Esophagus squamous epithelium (tissue), 4 donors: ENCODE measurements at regions not wholly inside any gene's neighbourhood (a gene's known extent, or its start where the extent isn't known, plus 50 kb on each side); places are given as distances from the start of the nearest gene placed in this dataset.

Source experiments
- POLR2A ChIP-seq, 4 donors: fragments of 450-650 bp; IDR thresholded peaks; one replicate each; pipeline ENCODE4 v1.6.1; 2017; ENCODE audit warnings: antibody characterized with exemption in 4 of 4, mild to moderate bottlenecking in 4 of 4, moderate library complexity in 3 of 4
- TF ChIP-seq, protein P1 (sequence below), 6 experiments: fragments of 450-650 bp in 4 of 6; fragments of 200-600 bp in 2 of 6; sonication (generic) in 2 of 6; IDR thresholded peaks; one replicate each; pipeline ENCODE4 v1.5.1; 2016 to 2019; ENCODE audit warnings: antibody characterized with exemption in 6 of 6, mild to moderate bottlenecking in 4 of 6, moderate library complexity in 4 of 6

DNA sequence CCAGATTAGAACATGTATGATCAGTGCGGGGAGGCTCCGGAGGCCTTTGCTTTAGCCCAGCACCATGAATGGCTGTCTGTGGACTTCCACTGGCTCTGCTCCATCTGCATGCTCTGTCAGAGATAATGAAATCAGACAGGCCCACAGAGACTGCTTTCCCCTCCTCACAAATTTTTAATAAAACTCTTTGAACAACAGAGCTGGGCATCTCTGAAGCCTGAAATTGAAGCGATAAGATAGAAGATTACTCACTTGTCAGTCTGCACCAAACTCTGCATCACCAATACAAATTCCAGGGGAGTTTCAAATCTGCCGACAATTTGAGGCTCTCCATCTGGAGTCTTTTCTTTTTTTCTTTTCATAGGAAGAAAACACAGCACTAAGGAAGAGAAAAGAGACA lies 110.0 kb downstream of the DYRK2 start:
- TF ChIP-seq, protein P1, sequence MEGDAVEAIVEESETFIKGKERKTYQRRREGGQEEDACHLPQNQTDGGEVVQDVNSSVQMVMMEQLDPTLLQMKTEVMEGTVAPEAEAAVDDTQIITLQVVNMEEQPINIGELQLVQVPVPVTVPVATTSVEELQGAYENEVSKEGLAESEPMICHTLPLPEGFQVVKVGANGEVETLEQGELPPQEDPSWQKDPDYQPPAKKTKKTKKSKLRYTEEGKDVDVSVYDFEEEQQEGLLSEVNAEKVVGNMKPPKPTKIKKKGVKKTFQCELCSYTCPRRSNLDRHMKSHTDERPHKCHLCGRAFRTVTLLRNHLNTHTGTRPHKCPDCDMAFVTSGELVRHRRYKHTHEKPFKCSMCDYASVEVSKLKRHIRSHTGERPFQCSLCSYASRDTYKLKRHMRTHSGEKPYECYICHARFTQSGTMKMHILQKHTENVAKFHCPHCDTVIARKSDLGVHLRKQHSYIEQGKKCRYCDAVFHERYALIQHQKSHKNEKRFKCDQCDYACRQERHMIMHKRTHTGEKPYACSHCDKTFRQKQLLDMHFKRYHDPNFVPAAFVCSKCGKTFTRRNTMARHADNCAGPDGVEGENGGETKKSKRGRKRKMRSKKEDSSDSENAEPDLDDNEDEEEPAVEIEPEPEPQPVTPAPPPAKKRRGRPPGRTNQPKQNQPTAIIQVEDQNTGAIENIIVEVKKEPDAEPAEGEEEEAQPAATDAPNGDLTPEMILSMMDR (IDR thresholded peaks at IDR 0.05) = no peak
- no peak for TF ChIP-seq POLR2A (IDR thresholded peaks at IDR 0.05)
